Glutamatergic neuron (in vitro differentiated cells): ENCODE measurements at regions not wholly inside any gene's neighbourhood (a gene's known extent, or its start where the extent isn't known, plus 50 kb on each side); places are given as distances from the start of the nearest gene placed in this dataset.

ENCODE experiments used
- DNase-seq: peaks from one replicate; pipeline ENCODE4 v3.0.0; 2022
- H3K27ac Mint-ChIP-seq: one replicate; pipeline ENCODE4 v1.8.0; 2020; ENCODE audit warnings: mild to moderate bottlenecking, mixed read lengths, inconsistent platforms; ENCODE audit not compliant: unreplicated experiment
- H3K27me3 Mint-ChIP-seq: one replicate; pipeline ENCODE4 v1.8.0; 2020; ENCODE audit warnings: mild to moderate bottlenecking, moderate library complexity, mixed read lengths, inconsistent platforms; ENCODE audit not compliant: unreplicated experiment
- H3K36me3 Mint-ChIP-seq: one replicate; pipeline ENCODE4 v1.8.0; 2020; ENCODE audit warnings: mild to moderate bottlenecking, mixed read lengths, inconsistent platforms; ENCODE audit not compliant: unreplicated experiment
- H3K4me1 Mint-ChIP-seq: one replicate; pipeline ENCODE4 v1.8.0; 2020; ENCODE audit warnings: mild to moderate bottlenecking, low read depth, mixed read lengths, inconsistent platforms; ENCODE audit not compliant: unreplicated experiment
- H3K4me3 Mint-ChIP-seq: one replicate; pipeline ENCODE4 v1.8.0; 2020; ENCODE audit warnings: mild to moderate bottlenecking, mixed read lengths, inconsistent platforms; ENCODE audit not compliant: unreplicated experiment
- H3K9me3 Mint-ChIP-seq: one replicate; pipeline ENCODE4 v1.8.0; 2020; ENCODE audit warnings: mild to moderate bottlenecking, moderate library complexity, mixed read lengths, inconsistent platforms; ENCODE audit not compliant: unreplicated experiment
- TF ChIP-seq, protein P1 (sequence below): fragments of 200-600 bp; sonication (generic); IDR thresholded peaks from one replicate; pipeline ENCODE4 v1.5.0; 2021; ENCODE audit not compliant: partially characterized antibody, unreplicated experiment

DNA sequence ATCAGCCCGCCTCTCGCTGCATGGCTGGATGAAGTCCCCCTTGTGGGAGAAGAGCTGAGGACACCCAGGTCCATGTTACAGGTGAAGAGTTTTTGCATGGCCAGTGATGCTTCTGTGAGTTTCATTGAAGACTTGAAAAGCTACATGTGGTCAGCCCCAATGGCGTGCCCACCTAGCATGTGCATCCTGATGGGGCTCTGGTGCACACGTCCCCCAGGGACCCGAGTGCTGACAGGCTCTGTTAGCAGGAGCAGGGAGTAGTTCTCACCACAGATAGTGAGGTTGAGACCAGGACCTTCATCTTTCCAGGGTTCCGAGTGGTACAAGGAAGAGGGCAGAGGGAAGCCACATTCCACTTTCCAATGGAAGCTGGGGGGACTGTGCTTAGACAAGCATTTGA, 184.8 kb upstream of the C1orf174 start:
- no peak for DNase-seq
- peaks cover 10% of the 10 kb centered on the region for H3K36me3 Mint-ChIP-seq
- TF ChIP-seq, protein P1, sequence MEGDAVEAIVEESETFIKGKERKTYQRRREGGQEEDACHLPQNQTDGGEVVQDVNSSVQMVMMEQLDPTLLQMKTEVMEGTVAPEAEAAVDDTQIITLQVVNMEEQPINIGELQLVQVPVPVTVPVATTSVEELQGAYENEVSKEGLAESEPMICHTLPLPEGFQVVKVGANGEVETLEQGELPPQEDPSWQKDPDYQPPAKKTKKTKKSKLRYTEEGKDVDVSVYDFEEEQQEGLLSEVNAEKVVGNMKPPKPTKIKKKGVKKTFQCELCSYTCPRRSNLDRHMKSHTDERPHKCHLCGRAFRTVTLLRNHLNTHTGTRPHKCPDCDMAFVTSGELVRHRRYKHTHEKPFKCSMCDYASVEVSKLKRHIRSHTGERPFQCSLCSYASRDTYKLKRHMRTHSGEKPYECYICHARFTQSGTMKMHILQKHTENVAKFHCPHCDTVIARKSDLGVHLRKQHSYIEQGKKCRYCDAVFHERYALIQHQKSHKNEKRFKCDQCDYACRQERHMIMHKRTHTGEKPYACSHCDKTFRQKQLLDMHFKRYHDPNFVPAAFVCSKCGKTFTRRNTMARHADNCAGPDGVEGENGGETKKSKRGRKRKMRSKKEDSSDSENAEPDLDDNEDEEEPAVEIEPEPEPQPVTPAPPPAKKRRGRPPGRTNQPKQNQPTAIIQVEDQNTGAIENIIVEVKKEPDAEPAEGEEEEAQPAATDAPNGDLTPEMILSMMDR, result no peak
- H3K9me3 Mint-ChIP-seq, result peaks cover 35% of the 10 kb centered on the region
- no peak overlapping the region for H3K4me3 Mint-ChIP-seq
- H3K27ac Mint-ChIP-seq, result no peak overlapping the region
- no peaks in the 10 kb centered on the region for H3K4me1 Mint-ChIP-seq
- H3K27me3 Mint-ChIP-seq, result peaks cover 10% of the 10 kb centered on the region

DNA sequence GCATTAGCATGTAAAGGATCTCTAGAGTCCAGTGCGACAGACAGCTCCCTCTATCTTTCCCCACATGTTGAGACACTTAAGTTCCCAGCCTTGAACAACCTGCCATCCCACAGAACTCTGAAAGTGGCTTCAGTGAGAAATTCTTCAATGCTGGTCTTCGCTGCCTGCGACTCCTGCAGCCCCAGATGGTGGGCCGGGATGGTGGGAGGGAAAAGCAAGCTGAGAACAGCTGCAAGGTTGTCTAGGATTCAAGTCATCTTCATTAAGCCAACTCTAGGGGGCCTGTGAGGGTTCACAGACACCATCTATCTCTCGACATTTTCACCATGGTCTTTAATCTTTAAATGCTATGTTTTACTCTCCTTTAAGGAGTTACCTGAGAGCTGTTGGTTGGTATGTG, 185.5 kb upstream of the C1orf174 start:
- Mint-ChIP-seq H3K4me3 (no peak overlapping the region), H3K9me3 (peaks cover 32% of the 10 kb centered on the region), H3K36me3 (peaks cover 7% of the 10 kb centered on the region), H3K27me3 (peaks cover 12% of the 10 kb centered on the region), H3K4me1 (no peaks in the 10 kb centered on the region), H3K27ac (no peak overlapping the region)
- no peak for DNase-seq
- TF ChIP-seq, protein P1, result no peak

DNA sequence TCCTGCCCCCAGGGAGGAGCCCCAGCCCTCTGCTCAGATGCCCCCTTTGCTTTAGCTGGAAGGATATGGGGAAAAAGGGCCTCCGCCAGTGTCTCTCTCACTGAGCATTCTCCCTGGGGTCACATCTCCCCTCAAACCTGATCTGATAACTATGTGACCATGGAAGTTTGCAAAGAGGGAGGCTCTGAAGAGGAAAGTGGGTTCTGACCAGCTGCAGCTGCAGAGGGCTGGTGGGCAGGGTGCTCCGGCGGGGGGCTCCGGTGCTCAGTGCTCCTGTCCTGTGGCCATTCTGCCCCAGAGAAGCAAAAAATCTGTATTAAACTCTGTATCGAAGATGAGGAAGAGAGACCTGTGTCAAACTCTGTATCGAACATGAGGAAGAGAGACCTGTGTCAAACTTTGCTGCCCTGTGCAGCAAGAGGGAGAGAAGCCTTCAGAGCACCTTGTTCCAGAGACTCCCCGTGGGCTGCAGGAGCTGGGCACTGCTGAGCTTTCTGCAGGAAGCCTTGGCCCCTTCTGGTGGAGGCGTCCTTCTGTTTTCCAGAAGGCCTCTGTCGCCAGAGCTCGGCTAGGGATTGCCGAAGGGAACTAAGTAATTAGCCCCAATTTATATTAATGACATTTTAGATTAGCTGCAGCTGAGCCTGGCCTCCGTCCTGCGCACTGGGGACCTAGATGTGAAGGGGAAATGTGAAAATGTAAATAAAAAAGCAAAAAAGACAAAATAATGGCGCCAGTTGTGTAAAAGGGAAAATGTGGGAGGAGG, 186.2 kb upstream of the C1orf174 start:
- no peak for DNase-seq
- H3K4me3 Mint-ChIP-seq, result no peak overlapping the region
- H3K36me3 Mint-ChIP-seq, result no peaks in the 10 kb centered on the region
- H3K27me3 Mint-ChIP-seq, result peaks cover 9% of the 10 kb centered on the region
- H3K4me1 Mint-ChIP-seq, result no peaks in the 10 kb centered on the region
- H3K27ac Mint-ChIP-seq, result no peak overlapping the region
- TF ChIP-seq, protein P1, result no peak
- H3K9me3 Mint-ChIP-seq, result peaks cover 31% of the 10 kb centered on the region

DNA sequence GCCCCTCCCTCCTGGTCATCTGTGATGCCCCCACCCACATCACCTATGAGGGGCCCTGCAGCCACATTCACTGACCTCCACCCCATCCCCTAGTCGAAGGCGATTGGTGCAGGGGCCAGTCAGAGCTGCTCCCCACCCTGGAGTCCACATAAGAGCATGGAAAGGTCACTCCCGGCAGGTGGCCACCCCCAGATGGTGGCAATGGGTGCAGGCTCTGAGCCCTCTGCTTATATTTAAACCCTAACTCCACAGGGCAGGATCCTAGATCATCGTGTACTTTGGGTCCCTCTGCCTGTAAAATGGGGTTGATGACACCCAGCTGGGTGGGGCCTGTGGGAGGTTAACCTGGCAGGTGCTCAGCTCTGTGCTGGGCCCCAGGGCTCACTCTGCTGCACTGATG, 186.8 kb upstream of the C1orf174 start:
- DNase-seq, result no peak
- Mint-ChIP-seq H3K9me3 (peaks cover 32% of the 10 kb centered on the region), H3K36me3 (no peaks in the 10 kb centered on the region), H3K27ac (no peak overlapping the region), H3K4me3 (no peak overlapping the region), H3K4me1 (no peaks in the 10 kb centered on the region), H3K27me3 (peaks cover 9% of the 10 kb centered on the region)
- TF ChIP-seq, protein P1, result no peak

DNA sequence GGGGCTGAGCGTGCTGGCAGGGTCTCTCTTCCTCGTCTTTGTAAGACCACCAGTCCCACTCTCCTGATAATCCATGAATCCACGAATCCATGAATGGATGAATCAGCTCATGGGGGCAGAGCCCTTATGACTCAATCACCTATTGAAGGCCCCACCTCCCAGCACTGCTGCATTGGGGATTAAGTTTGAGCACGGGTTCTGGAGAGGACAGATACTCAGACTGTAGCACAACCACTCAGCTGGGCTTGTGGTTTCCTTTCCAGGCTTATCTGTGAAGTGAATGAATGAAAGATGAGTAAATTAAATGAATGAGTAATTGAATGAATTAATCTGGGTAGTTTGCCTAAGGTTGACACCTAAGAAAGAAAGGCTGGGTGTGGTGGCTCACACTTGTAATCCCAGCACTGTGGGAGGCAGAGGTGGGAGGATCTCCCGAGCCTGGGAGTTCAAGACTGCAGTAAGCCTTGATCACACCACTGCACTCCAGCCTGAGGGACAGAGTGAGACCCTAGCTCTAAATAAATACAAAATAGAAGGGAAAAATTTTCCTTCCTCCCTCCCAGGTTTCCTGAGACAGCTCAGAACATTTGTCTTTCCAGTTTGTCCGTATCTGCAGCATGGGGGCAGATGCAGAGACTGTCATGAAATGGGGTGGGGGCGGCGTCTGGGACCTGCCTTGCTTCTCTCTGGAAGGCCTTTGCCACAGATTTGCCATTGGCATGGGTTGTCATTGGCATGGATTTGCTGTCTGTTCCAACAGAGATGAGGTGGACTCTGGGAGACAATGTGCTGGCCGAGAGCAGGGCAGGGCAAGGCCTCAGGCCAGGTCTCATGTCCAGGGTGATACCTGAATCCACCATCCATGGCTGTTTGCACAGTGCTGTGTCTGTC, 187.7 kb upstream of the C1orf174 start:
- peaks cover 9% of the 10 kb centered on the region for H3K27me3 Mint-ChIP-seq
- no peak overlapping the region for H3K27ac Mint-ChIP-seq
- no peaks in the 10 kb centered on the region for H3K4me1 Mint-ChIP-seq
- no peak overlapping the region for H3K4me3 Mint-ChIP-seq
- TF ChIP-seq, protein P1, result no peak
- no peaks in the 10 kb centered on the region for H3K36me3 Mint-ChIP-seq
- DNase-seq, result no peak
- peaks cover 34% of the 10 kb centered on the region for H3K9me3 Mint-ChIP-seq
